ENCODE measurements at regions not wholly inside any gene's neighbourhood (a gene's known extent, or its start where the extent isn't known, plus 50 kb on each side); places are given as distances from the start of the nearest gene placed in this dataset.

DNA sequence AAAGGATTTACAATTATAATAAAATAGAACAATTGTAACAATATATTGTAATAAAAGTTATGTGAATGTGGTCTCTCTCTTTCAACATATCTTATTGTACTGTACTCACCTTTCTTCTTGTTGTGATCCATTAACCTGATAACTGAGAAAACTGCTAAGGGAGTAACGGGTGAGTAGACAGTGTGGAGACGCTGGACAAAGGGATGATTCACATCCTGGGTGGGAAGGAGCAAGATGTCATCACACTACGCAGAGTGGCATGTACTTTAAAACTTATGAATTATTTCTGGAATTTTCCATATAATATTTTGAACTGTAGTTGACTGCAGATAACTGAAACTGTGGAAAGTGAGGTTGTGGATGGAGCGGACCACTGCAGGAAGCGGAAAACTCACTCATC lies 91.2 kb upstream of the PLPP4 start:
- TF ChIP-seq CTCF (IDR thresholded peaks at IDR 0.05) = no peak
- no peak for TF ChIP-seq POLR2A (IDR thresholded peaks at IDR 0.05; ENCODE audit: low read length)
- TF ChIP-seq SREBF2 (IDR thresholded peaks at IDR 0.05) = no peak
- TF ChIP-seq EP300 (IDR thresholded peaks at IDR 0.05) = no peak
- TF ChIP-seq HDAC2 (IDR thresholded peaks at IDR 0.05) = no peak
- TF ChIP-seq, protein P1, sequence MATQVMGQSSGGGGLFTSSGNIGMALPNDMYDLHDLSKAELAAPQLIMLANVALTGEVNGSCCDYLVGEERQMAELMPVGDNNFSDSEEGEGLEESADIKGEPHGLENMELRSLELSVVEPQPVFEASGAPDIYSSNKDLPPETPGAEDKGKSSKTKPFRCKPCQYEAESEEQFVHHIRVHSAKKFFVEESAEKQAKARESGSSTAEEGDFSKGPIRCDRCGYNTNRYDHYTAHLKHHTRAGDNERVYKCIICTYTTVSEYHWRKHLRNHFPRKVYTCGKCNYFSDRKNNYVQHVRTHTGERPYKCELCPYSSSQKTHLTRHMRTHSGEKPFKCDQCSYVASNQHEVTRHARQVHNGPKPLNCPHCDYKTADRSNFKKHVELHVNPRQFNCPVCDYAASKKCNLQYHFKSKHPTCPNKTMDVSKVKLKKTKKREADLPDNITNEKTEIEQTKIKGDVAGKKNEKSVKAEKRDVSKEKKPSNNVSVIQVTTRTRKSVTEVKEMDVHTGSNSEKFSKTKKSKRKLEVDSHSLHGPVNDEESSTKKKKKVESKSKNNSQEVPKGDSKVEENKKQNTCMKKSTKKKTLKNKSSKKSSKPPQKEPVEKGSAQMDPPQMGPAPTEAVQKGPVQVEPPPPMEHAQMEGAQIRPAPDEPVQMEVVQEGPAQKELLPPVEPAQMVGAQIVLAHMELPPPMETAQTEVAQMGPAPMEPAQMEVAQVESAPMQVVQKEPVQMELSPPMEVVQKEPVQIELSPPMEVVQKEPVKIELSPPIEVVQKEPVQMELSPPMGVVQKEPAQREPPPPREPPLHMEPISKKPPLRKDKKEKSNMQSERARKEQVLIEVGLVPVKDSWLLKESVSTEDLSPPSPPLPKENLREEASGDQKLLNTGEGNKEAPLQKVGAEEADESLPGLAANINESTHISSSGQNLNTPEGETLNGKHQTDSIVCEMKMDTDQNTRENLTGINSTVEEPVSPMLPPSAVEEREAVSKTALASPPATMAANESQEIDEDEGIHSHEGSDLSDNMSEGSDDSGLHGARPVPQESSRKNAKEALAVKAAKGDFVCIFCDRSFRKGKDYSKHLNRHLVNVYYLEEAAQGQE (IDR thresholded peaks at IDR 0.05) = no peak
- no peak for TF ChIP-seq JUNB (IDR thresholded peaks at IDR 0.05)
